NCI-H1694 (cell line): ENCODE measurements at regions not wholly inside any gene's neighbourhood (a gene's known extent, or its start where the extent isn't known, plus 50 kb on each side); places are given as distances from the start of the nearest gene placed in this dataset.
A peak's percentile ranks its signal among the peaks of the same experiment; 100 is the strongest.

Source experiments
- DNase-seq: peaks from one replicate; lab custom pipeline; 2025; lab: John Stamatoyannopoulos, UW

GRCh38 chr20:11248687-11249638, 575.2 kb upstream of the JAG1 start:
- no peak for DNase-seq

GRCh38 chr20:11249683-11250082, 575.9 kb upstream of the JAG1 start:
- DNase-seq: no peak

- DNase-seq: no peak
Observed at GRCh38 chr20:11252447-11252846, 578.6 kb upstream of the JAG1 start.

- no peak for DNase-seq
Observed at GRCh38 chr20:11255455-11255854, 581.7 kb upstream of the JAG1 start.

GRCh38 chr20:11255860-11256259, 582.1 kb upstream of the JAG1 start:
- DNase-seq: no peak

GRCh38 chr20:11260611-11261010, 586.8 kb upstream of the JAG1 start:
- no peak for DNase-seq

GRCh38 chr20:11261533-11262000, 587.8 kb upstream of the JAG1 start:
- DNase-seq: no peak

GRCh38 chr20:11266571-11266970, 592.8 kb upstream of the JAG1 start:
- no peak for DNase-seq

GRCh38 chr20:11267131-11267761, 593.4 kb upstream of the JAG1 start:
- DNase-seq: no peak

GRCh38 chr20:11267762-11268335, 594.0 kb upstream of the JAG1 start:
- DNase-seq: no peak

GRCh38 chr20:11270566-11270965, 596.8 kb upstream of the JAG1 start:
- DNase-seq: no peak

- DNase-seq: no peak
Observed at GRCh38 chr20:11271319-11271718, 597.5 kb upstream of the JAG1 start.

GRCh38 chr20:11271920-11272594, 598.3 kb upstream of the JAG1 start:
- DNase-seq: no peak

- DNase-seq: peak; percentile 42
Observed at GRCh38 chr20:11274141-11274594, 600.4 kb upstream of the JAG1 start.

- no peak for DNase-seq
Observed at GRCh38 chr20:11275740-11276139, 601.9 kb upstream of the JAG1 start.

GRCh38 chr20:11277170-11277569, 603.4 kb upstream of the JAG1 start:
- DNase-seq: no peak

GRCh38 chr20:11277858-11278257, 604.1 kb upstream of the JAG1 start:
- no peak for DNase-seq

GRCh38 chr20:11278461-11278860, 604.7 kb upstream of the JAG1 start:
- DNase-seq: no peak

GRCh38 chr20:11281240-11281639, 607.4 kb upstream of the JAG1 start:
- no peak for DNase-seq

- no peak for DNase-seq
Observed at GRCh38 chr20:11281768-11282167, 608.0 kb upstream of the JAG1 start.

- DNase-seq: no peak
Observed at GRCh38 chr20:11287126-11287525, 613.3 kb upstream of the JAG1 start.

- no peak for DNase-seq
Observed at GRCh38 chr20:11296221-11296620, 621.5 kb upstream of the BTBD3 start.
